ENCODE measurements at regions not wholly inside any gene's neighbourhood (a gene's known extent, or its start where the extent isn't known, plus 50 kb on each side); places are given as distances from the start of the nearest gene placed in this dataset.

DNA sequence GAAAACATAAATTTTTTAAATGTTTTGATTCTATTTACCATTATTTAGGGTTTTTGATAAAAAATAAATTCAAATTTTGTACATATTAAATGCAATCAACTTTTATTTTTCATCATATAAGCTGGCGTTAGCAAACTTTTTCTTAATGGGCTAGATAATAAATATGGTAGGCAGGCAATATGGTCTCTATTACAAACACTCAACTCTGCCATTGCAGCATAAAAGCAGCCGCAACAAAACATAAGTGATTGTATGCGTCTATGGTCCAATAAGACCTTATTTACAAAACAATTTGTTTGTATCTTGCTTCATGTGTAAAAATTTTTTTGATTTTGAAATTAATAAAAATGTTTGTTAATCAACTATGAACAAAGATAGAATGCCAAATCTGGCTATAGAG, 116.8 kb upstream of the GLI2 start:
- TF ChIP-seq, protein P1, sequence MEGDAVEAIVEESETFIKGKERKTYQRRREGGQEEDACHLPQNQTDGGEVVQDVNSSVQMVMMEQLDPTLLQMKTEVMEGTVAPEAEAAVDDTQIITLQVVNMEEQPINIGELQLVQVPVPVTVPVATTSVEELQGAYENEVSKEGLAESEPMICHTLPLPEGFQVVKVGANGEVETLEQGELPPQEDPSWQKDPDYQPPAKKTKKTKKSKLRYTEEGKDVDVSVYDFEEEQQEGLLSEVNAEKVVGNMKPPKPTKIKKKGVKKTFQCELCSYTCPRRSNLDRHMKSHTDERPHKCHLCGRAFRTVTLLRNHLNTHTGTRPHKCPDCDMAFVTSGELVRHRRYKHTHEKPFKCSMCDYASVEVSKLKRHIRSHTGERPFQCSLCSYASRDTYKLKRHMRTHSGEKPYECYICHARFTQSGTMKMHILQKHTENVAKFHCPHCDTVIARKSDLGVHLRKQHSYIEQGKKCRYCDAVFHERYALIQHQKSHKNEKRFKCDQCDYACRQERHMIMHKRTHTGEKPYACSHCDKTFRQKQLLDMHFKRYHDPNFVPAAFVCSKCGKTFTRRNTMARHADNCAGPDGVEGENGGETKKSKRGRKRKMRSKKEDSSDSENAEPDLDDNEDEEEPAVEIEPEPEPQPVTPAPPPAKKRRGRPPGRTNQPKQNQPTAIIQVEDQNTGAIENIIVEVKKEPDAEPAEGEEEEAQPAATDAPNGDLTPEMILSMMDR (IDR thresholded peaks at IDR 0.05) = no peak
- TF ChIP-seq POLR2A (IDR thresholded peaks at IDR 0.05) = no peak

All from heart left ventricle (tissue), 13 donors.